ENCODE measurements at regions not wholly inside any gene's neighbourhood (a gene's known extent, or its start where the extent isn't known, plus 50 kb on each side); places are given as distances from the start of the nearest gene placed in this dataset.

- H2AK5ac ChIP-seq (ENCODE audit: low read length, severe bottlenecking): no peak overlapping the region
- no peak overlapping the region for H2BK15ac ChIP-seq (ENCODE audit: low read depth, poor library complexity, severe bottlenecking)
- no peak overlapping the region for H3K4me3 ChIP-seq (ENCODE audit: insufficient read depth in 1 of 2, low read depth in 1 of 2, low read length in 2 of 2)
- no peak overlapping the region for H2BK5ac ChIP-seq (ENCODE audit: low read depth, low read length, poor library complexity, severe bottlenecking)
- H3K9ac ChIP-seq (ENCODE audit: low read length): no peak overlapping the region
- no peaks in the 10 kb centered on the region for H3K9me3 ChIP-seq (ENCODE audit: control insufficient read depth, low read length)
- no peak overlapping the region for H3K4me2 ChIP-seq (ENCODE audit: low read length, poor library complexity, severe bottlenecking)
- H3K79me1 ChIP-seq (replicated peaks; ENCODE audit: low read length, poor library complexity, severe bottlenecking): no peaks in the 10 kb centered on the region
- no peak overlapping the region for H3K27ac ChIP-seq (ENCODE audit: low read length, poor library complexity, severe bottlenecking)
- H3K4ac ChIP-seq (ENCODE audit: low read depth in 1 of 2, low read length in 2 of 2): no peak overlapping the region
- H3K23ac ChIP-seq (ENCODE audit: low read length in 2 of 2): no peak overlapping the region
- no peak overlapping the region for H3K18ac ChIP-seq (ENCODE audit: low read depth in 1 of 2, low read length in 2 of 2)
- no peak overlapping the region for H2BK12ac ChIP-seq (ENCODE audit: low read length in 2 of 2)
- no peaks in the 10 kb centered on the region for H3K27me3 ChIP-seq (ENCODE audit: control insufficient read depth in 1 of 2, insufficient read depth in 1 of 2, low read length in 2 of 2)
- no peak overlapping the region for H2BK120ac ChIP-seq (ENCODE audit: low read depth, low read length)
- H2AFZ ChIP-seq (ENCODE audit: low read depth, low read length): no peak overlapping the region
- no peaks in the 10 kb centered on the region for H3K4me1 ChIP-seq (ENCODE audit: control insufficient read depth, insufficient read depth, low read depth, low read length)
- H4K91ac ChIP-seq (ENCODE audit: low read length): no peak overlapping the region
- no peak for DNase-seq
- WGBS: 74% methylated on average over 5 of the region's 5 CpGs
- H4K8ac ChIP-seq (ENCODE audit: low read length): no peak overlapping the region
- no peaks in the 10 kb centered on the region for H3K36me3 ChIP-seq (ENCODE audit: control insufficient read depth in 1 of 2, insufficient read depth in 2 of 2, low read depth in 1 of 2, low read length in 2 of 2)
- H3K14ac ChIP-seq (ENCODE audit: low read length in 2 of 2): no peak overlapping the region
These were observed 1124.4 kb upstream of the TENM4 start for GRCh38 chr11:80565231-80565630.

GRCh38 chr11:80562523-80563125 is 1121.8 kb upstream of the TENM4 start:
- WGBS: no CpG with 5 or more reads among the region's 4 CpGs
- Histone ChIP-seq H2AK5ac (ENCODE audit: low read length, severe bottlenecking) (no peak overlapping the region), H2BK15ac (ENCODE audit: low read depth, poor library complexity, severe bottlenecking) (no peak overlapping the region), H3K23ac (ENCODE audit: low read length in 2 of 2) (no peak overlapping the region), H2AFZ (ENCODE audit: low read depth, low read length) (no peak overlapping the region), H4K8ac (ENCODE audit: low read length) (no peak overlapping the region), H3K36me3 (ENCODE audit: control insufficient read depth in 1 of 2, insufficient read depth in 2 of 2, low read depth in 1 of 2, low read length in 2 of 2) (no peaks in the 10 kb centered on the region), H3K4ac (ENCODE audit: low read depth in 1 of 2, low read length in 2 of 2) (no peak overlapping the region), H2BK120ac (ENCODE audit: low read depth, low read length) (no peak overlapping the region), H3K4me2 (ENCODE audit: low read length, poor library complexity, severe bottlenecking) (no peak overlapping the region), H3K14ac (ENCODE audit: low read length in 2 of 2) (no peak overlapping the region), H3K4me3 (ENCODE audit: insufficient read depth in 1 of 2, low read depth in 1 of 2, low read length in 2 of 2) (no peak overlapping the region), H2BK5ac (ENCODE audit: low read depth, low read length, poor library complexity, severe bottlenecking) (no peak overlapping the region), H4K91ac (ENCODE audit: low read length) (no peak overlapping the region), H3K18ac (ENCODE audit: low read depth in 1 of 2, low read length in 2 of 2) (no peak overlapping the region), H3K9me3 (ENCODE audit: control insufficient read depth, low read length) (no peaks in the 10 kb centered on the region), H3K9ac (ENCODE audit: low read length) (no peak overlapping the region), H3K27ac (ENCODE audit: low read length, poor library complexity, severe bottlenecking) (no peak overlapping the region), H2BK12ac (ENCODE audit: low read length in 2 of 2) (no peak overlapping the region), H3K79me1 (replicated peaks; ENCODE audit: low read length, poor library complexity, severe bottlenecking) (no peaks in the 10 kb centered on the region), H3K27me3 (ENCODE audit: control insufficient read depth in 1 of 2, insufficient read depth in 1 of 2, low read length in 2 of 2) (no peaks in the 10 kb centered on the region), H3K4me1 (ENCODE audit: control insufficient read depth, insufficient read depth, low read depth, low read length) (no peaks in the 10 kb centered on the region)
- DNase-seq: no peak

GRCh38 chr11:80559942-80560341 is 1119.1 kb upstream of the TENM4 start:
- Histone ChIP-seq H3K9ac (ENCODE audit: low read length) (no peak overlapping the region), H3K27ac (ENCODE audit: low read length, poor library complexity, severe bottlenecking) (no peak overlapping the region), H3K4me1 (ENCODE audit: control insufficient read depth, insufficient read depth, low read depth, low read length) (no peaks in the 10 kb centered on the region), H2AFZ (ENCODE audit: low read depth, low read length) (no peak overlapping the region), H3K4me2 (ENCODE audit: low read length, poor library complexity, severe bottlenecking) (no peak overlapping the region), H3K36me3 (ENCODE audit: control insufficient read depth in 1 of 2, insufficient read depth in 2 of 2, low read depth in 1 of 2, low read length in 2 of 2) (no peaks in the 10 kb centered on the region), H2BK120ac (ENCODE audit: low read depth, low read length) (no peak overlapping the region), H2AK5ac (ENCODE audit: low read length, severe bottlenecking) (no peak overlapping the region), H3K23ac (ENCODE audit: low read length in 2 of 2) (no peak overlapping the region), H3K9me3 (ENCODE audit: control insufficient read depth, low read length) (no peaks in the 10 kb centered on the region), H3K27me3 (ENCODE audit: control insufficient read depth in 1 of 2, insufficient read depth in 1 of 2, low read length in 2 of 2) (no peaks in the 10 kb centered on the region), H2BK15ac (ENCODE audit: low read depth, poor library complexity, severe bottlenecking) (no peak overlapping the region), H3K14ac (ENCODE audit: low read length in 2 of 2) (no peak overlapping the region), H2BK5ac (ENCODE audit: low read depth, low read length, poor library complexity, severe bottlenecking) (no peak overlapping the region), H2BK12ac (ENCODE audit: low read length in 2 of 2) (no peak overlapping the region), H3K79me1 (replicated peaks; ENCODE audit: low read length, poor library complexity, severe bottlenecking) (no peaks in the 10 kb centered on the region), H3K4me3 (ENCODE audit: insufficient read depth in 1 of 2, low read depth in 1 of 2, low read length in 2 of 2) (no peak overlapping the region), H4K91ac (ENCODE audit: low read length) (no peak overlapping the region), H3K4ac (ENCODE audit: low read depth in 1 of 2, low read length in 2 of 2) (no peak overlapping the region), H4K8ac (ENCODE audit: low read length) (no peak overlapping the region), H3K18ac (ENCODE audit: low read depth in 1 of 2, low read length in 2 of 2) (no peak overlapping the region)
- no CpG with 5 or more reads among the region's 2 CpGs for WGBS
- no peak for DNase-seq

GRCh38 chr11:80553565-80553964 is 1112.7 kb upstream of the TENM4 start:
- Histone ChIP-seq H3K14ac (ENCODE audit: low read length in 2 of 2) (no peak overlapping the region), H2BK120ac (ENCODE audit: low read depth, low read length) (no peak overlapping the region), H2BK15ac (ENCODE audit: low read depth, poor library complexity, severe bottlenecking) (no peak overlapping the region), H4K8ac (ENCODE audit: low read length) (no peak overlapping the region), H3K4me1 (ENCODE audit: control insufficient read depth, insufficient read depth, low read depth, low read length) (no peaks in the 10 kb centered on the region), H3K27ac (ENCODE audit: low read length, poor library complexity, severe bottlenecking) (no peak overlapping the region), H3K18ac (ENCODE audit: low read depth in 1 of 2, low read length in 2 of 2) (no peak overlapping the region), H2BK5ac (ENCODE audit: low read depth, low read length, poor library complexity, severe bottlenecking) (no peak overlapping the region), H3K79me1 (replicated peaks; ENCODE audit: low read length, poor library complexity, severe bottlenecking) (no peaks in the 10 kb centered on the region), H3K23ac (ENCODE audit: low read length in 2 of 2) (no peak overlapping the region), H3K36me3 (ENCODE audit: control insufficient read depth in 1 of 2, insufficient read depth in 2 of 2, low read depth in 1 of 2, low read length in 2 of 2) (no peaks in the 10 kb centered on the region), H2BK12ac (ENCODE audit: low read length in 2 of 2) (no peak overlapping the region), H3K4me3 (ENCODE audit: insufficient read depth in 1 of 2, low read depth in 1 of 2, low read length in 2 of 2) (no peak overlapping the region), H4K91ac (ENCODE audit: low read length) (no peak overlapping the region), H3K4ac (ENCODE audit: low read depth in 1 of 2, low read length in 2 of 2) (no peak overlapping the region), H2AK5ac (ENCODE audit: low read length, severe bottlenecking) (no peak overlapping the region), H3K4me2 (ENCODE audit: low read length, poor library complexity, severe bottlenecking) (no peak overlapping the region), H2AFZ (ENCODE audit: low read depth, low read length) (no peak overlapping the region), H3K9ac (ENCODE audit: low read length) (no peak overlapping the region), H3K27me3 (ENCODE audit: control insufficient read depth in 1 of 2, insufficient read depth in 1 of 2, low read length in 2 of 2) (no peaks in the 10 kb centered on the region), H3K9me3 (ENCODE audit: control insufficient read depth, low read length) (peaks cover 2% of the 10 kb centered on the region)
- 100% methylated on average over 1 of the region's 2 CpGs for WGBS
- no peak for DNase-seq
